HG02759 (cell line): ENCODE measurements at regions not wholly inside any gene's neighbourhood (a gene's known extent, or its start where the extent isn't known, plus 50 kb on each side); places are given as distances from the start of the nearest gene placed in this dataset.
A peak's percentile ranks its signal among the peaks of the same experiment; 100 is the strongest.

ENCODE experiments used
- ATAC-seq: cut with Tn5 transposase; IDR thresholded peaks from one replicate; pipeline ENCODE4 v1.9.1; 2021; ENCODE audit warnings: mild to moderate bottlenecking, moderate library complexity; ENCODE audit not compliant: unreplicated experiment

DNA sequence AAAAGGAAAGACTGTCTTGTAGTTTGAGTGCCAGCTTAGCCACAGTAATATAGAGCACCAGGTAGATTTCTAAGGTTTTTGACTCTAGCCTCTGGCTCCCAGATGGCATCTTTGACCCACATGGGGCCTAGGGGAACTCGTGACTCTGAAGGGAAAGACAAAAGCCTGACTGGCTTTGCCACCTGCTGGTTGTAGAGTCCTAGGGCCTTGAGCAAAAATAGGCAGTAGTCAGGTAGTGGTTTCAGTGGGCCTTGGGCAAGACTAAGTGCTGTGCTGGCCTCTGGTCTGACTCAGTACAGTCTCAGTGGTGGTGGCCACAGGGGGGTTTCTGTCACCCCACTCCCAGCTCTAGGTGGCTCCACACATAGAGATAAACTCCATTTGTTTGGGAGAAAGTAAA is 349.4 kb downstream of the FAM181B start:
- no peak for ATAC-seq

DNA sequence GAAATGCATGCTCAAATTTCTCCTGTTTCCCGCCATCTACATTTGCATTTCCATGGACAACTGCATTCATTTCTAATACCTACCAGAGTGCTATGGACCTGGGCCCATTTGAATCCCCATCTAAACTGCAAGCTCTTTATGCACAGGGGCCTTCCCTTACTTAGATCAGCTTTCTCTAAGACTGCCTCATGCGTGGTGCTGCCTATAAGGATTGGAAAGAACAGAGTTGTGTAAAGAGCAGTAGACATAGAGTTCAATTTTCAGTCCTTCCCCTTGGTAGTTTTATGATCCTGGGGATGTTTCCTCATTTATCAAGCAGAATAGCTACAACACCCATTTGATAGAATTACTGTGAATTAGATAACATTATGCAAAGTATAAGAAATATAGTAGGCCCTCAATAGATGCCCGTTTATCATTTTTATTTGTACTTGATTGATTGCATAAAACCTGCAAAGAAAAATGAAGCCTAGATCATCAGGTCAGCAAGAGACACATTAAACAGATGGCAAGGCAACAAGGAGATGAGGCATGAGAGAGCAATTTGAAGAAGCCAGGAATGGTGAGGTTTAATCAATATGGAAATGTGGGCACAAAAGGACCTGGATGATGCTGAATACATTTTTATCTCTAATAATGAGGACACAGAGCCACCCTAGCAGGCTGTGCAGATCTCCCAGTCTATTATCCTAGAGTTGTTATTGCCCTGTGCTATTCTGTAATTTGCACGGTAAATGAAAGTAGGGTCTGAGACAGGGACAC is 359.7 kb downstream of the FAM181B start:
- no peak for ATAC-seq

DNA sequence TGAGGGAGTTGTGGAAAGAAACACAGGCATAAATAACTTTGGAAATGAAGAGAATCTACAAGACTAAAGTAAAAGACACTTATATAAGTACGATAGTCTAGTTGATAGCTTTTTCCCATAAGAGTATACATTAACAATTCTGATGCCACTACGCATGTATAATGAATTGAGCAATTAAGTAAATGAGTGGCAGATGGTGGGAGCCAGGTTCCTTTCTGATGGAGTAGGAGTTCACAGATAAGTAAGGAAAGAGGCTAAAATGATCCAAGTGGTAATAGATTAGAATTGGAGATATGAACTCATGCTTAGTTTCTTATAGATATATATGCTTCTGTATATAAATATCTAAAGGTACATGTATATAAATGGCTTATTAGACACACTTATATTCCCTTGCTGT is 368.3 kb downstream of the FAM181B start:
- no peak for ATAC-seq

DNA sequence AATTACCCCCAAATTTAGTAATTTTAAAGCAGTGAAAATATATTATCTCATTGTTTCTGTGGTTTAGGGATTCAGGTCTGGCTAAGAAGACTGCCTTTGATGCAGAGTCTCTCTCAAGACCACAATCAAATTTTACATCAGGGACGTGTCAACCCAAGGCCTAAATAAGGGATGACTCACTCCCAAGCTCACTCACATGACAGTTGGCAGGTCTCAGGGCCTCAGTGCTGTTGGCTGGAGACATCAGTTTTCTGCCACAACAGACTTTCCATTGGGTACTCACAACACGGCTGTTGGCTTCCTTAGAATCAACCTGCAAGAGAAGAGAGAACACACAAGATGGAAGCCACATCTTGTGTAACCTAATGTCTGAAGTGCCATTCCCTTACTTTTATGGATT is 377.3 kb downstream of the FAM181B start:
- no peak for ATAC-seq

DNA sequence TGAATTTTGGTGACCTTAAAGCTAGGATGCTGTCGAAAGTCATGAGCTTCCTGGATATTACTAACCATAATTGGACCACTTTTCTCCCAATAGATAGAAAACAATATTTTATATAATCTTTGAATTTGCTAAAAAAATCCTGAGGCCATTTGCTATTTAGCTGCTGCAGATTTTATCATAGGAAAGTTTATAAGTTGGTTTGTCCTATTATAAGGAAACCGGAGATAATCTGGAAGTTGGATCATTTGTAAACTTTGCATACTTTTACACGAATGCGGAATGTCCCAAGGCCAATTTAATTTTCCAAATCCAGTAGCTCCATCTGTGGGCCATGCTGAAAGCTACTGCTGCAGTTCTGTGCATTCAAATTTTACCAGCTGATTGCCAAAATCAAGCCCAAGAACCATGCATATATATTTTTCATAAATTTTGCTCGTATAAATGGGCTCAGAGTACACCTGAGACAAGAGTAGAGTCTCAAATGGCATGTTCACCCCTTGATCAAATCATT is 378.3 kb downstream of the FAM181B start:
- no peak for ATAC-seq

DNA sequence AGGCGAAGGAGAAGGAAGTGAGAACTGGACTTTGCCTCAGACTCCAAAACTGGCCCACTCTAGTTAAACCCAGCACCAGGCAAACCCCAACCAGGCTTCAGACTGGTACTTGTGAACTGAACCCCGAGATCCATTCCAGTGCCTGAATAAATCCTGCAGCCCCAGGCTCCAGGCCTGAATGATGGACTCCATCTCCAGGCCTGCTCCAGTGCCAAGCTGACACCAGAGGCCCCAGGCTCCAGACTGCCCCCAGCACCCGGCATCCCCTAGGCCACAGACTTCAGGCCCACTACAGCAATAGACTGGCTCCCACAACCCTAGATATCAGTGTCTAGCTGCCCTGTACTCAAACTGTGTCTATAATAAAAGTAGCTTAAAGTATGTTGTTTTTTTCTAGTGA is 406.8 kb downstream of the FAM181B start:
- no peak for ATAC-seq

DNA sequence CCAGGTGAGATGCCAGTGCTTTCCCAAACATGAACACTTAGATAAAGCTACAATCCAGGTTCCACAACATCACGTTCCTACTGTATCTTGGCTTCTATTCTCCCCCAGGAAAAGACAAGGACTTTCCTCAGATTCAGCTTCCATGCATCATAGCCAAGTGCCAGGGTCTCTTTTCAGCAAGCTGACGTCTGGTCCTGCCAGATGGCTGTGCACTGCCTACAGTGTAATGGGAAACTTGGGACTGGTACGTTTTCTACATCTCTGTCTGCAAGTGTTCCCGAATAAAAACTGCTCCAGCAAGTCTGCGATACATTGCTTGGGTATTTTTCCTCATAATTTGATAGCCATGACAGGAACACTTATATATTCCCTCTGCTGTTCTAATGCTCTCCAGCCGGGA is 412.5 kb downstream of the FAM181B start:
- no peak for ATAC-seq

DNA sequence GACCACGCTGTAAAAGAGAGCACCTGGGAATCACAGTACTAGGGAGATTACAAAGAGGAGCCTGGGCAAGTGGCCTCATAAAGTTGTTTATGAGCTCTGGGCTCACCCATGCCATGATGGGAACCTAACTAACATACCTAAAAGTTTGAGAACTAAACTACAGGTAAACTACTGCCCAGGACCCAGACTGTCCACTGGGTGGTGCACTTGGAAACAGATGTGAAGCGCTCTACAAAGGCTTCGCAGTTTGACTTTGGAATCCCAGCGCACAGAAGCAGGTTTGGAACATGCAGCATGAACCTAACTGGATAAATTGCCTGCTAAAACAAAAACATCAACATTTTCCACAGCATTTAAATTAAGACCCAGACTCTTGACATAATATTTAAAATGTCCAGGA is 418.6 kb downstream of the FAM181B start:
- peak; percentile 59 for ATAC-seq

DNA sequence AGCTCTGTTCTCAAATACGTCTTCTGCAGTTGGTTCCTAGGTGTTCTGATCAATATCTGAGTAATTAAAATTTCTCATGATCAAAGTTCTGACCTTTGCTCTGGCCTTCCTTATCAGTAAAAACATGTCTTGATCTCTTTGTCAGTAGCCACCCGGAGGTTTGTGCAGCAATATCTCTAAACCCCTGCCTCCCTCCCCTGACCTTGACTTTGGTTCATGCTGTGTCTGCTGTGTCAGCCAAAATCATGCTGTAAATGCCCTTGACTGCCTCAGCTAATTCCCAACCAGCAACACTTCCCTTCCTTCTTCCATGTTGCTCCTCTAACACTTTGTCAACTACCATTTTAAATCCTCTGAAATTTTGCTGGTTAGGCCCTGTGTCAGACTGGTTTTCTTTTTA is 424.7 kb downstream of the FAM181B start:
- no peak for ATAC-seq

DNA sequence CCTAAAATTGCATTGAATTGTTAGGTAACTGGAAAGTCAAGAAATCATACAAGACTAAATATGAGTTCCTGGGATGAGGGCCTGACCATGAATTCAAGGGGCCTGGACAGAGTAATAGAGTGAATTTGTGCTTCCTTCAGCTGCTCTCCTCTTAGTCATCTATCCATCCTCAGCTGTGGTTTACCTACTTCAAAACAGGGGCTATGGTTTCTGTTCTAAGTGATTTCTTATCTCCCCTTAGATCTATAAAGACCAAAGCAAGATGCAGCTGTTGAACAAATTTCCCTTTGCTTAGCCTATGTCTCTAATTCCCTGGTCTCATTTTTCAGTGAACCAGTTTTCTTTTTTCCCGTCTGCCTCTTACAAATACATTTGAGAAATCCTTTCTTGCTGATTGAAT is 428.5 kb downstream of the FAM181B start:
- no peak for ATAC-seq

DNA sequence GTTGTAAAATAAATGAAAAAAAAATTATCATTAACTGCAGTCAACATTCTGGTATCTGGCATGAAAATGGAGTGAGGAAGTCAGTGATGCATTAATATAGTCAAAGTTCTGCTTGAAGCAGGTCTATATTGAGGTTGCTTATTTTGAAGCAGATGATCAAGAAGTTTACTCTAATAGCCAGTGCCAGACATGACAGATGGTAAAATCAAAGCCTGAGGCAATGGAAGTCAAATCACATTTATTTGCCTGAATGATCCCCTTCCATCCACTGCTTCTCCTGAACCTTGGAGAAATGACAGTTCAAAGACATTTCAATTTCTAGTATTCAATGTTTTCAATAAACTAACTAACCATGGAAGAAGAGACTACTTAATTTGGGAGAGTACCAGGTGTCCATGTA is 430.0 kb downstream of the FAM181B start:
- no peak for ATAC-seq

DNA sequence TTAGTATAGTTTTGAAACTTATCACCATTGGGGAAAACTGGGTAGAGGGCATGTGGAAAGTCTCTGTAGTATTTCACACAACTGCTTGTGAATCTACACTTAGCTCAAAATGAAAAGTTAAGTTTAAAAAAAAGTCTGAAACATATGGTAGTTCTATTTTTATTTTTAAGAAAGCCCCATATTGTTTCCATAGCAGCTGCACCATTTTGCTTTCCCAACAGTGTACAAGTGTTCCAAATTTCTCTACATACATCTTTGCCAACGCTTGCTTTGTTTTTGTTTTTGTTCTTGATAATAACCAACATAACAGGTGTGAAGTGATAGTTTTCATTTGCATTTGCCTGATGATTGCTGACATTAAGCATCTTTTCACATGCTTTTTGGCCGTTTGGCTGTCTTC is 445.2 kb downstream of the FAM181B start:
- ATAC-seq = no peak

DNA sequence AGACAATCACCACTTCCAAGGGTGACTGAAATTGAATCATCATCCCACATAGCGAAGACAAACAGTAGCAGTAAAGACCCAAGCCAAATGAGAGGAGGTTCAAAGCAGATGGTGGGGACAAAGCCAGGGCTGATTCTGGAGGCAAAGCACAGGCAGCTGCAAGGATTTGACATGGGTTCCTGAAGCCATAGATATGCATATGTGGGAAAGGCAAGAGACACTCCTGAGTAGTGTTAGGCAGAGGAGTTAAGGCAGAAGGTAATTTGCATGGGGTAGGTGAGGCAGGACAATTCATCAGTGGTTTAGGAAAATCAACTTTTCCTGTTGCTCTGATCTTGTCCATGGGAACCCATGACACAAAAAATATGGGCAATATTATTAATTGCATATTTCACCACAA is 462.8 kb downstream of the FAM181B start:
- no peak for ATAC-seq

DNA sequence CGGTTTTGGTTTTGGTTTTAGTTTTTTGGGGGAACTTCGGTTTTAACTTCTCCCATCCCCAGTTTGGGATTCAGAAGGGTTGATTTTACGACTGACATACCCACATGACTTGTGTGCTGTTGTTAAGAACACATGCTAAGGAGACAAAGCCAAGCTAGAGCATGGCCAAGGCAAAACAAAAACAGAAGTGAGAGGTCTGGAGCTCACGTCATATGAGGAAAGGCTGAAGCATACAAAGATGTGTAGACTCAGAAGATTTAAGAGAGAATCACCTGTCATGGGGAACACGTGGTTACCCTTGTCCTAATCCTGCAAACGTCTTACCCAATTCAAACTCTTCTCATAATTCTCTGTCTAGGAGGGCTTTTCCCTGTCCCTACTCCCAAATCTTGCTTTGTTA is 465.0 kb downstream of the FAM181B start:
- no peak for ATAC-seq

DNA sequence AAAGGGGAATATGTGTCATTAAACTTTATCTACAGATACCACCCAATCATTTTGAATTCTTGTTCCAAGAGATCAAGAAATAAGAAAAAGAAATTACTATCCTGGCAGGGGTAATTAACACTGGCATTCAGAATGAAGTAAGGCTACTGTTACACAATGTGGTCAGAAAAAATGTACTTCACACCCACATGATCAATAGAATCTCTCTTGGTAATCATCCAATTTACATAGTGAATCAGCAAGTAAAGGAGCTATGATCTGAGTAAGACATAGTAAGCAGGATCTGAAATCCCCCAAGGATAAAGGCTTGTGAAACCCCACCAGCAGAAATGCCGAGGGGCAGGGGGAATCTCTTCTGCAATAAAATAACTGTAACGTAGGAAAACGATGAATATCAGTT is 466.5 kb downstream of the FAM181B start:
- ATAC-seq = no peak

DNA sequence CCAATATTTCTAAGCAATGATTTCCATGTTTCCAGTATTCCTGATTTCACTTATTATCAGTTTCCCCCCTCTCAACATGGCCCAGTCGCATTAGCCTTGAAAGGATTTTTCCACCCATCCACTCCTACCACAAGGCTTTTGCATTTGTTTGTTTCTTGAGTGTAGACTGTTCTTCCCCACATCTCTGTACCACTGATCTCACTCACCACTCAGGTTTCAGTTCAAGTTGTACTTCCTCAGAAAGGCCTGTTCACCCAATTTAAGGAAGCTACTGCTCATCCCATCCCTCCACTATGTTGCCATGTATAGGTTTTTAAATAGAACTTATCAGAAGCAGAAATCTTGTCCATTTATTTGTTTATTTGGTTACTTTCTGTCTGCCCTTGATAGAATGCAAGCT is 472.3 kb downstream of the FAM181B start:
- ATAC-seq = no peak

DNA sequence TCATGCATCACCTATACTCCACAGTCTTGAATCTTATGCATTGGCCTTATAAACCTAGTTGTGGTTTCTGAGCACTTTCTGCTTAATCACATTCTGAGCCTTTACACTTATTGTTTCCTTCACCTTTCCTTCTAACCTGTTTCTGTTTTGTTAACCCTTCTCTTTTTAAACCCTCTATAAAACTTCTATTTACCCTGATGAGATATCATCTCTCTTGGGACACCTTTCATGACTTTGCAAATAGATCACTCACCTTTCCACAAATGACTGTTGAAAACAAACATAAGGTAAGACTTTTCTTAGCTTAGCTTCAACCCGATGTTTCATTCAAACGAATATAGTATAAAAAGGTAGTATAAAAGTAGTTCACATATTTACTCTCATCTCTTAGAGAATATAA is 483.6 kb downstream of the FAM181B start:
- no peak for ATAC-seq

DNA sequence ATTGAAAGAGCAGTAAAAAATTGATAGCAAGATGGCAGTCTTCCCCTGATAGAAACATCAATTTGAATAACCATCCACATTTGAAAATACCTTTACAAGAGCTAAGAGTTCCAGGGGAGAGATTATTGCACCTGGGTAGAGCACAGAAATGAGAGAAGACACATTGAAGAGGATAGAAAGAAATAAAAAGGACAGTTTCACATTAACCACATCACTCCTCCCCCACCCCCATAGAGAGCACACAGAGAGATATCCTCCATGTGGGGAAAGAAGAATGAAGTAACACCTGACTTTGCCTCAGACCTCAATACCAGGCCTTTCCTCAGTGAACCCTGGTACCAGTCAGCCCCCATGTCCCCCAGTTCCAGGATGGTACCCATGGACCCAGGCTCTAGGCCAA is 486.7 kb downstream of the FAM181B start:
- ATAC-seq = no peak

DNA sequence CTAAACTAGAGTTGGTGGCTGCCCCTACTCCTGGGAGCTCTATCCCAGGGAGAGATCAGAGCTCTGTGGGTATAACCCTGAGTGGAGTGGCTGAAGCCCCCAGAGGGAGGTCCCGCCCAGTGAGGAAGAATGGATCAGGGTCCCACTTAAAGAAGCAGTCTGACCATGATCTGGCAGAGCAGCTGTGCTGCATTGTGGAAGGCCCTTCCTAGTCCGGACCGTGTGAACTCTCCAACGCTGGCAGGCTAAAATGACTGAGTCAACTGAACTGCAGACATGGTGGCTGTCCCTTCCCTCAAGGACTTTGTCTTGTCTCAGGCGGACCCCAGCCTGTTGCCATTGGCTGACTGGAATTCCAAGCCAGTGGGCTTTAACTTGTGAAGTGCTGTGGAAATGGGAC is 494.2 kb downstream of the FAM181B start:
- no peak for ATAC-seq

DNA sequence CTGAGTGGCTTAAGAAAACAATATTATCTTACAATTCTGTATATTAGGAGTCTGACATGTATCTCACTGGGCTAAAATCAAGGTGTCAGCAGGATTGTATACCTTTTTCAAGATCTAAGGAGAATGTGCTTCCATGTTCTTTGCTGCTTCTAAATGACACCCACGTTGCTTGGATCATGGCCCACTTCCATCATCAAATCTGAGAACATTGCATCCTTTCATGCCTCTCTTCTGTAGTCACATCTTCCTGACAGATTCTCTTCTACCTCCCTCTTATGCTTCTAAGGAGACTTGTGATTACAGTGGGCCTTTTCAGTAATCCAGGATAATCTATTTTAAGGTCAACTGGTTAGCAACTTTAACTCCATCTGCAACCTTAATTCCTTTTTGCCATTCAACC is 499.4 kb downstream of the FAM181B start:
- ATAC-seq = no peak

DNA sequence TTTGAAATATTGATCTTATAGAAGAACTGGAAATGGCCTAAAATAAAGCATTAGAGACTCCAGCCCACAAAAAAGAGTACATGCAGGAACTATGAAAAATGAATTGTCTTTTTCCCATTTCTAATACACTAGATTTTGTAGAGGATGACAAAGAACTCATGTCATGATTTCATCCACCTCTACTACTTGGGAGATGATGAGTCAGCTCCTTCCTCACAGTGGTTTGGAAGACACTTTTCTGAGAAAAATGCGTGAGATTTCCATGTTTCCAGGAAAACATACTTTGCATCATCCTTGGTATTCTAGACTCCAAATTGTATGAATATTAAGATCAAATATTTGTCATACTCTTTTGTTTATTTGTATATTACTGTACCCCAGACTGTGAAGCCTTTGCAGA is 500.5 kb downstream of the FAM181B start:
- ATAC-seq = no peak

DNA sequence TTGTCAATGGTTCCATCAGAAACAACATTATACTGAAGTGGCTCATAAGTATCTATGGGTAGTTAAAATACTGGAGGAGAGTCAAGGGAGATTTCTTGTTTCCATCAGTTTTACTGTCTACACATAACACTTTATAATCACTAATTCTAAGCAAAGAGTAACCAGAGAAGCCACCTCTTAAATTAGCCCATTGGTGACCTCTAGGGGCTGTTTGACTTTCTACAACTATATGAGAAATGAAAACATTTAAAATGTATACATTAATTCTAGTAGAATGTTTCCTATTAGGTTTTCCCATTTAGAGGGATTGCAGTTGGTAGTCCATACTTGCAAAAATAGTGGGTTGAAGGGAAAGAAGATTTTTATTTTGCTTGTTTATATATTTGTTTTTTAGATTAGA is 504.3 kb downstream of the FAM181B start:
- ATAC-seq = no peak

DNA sequence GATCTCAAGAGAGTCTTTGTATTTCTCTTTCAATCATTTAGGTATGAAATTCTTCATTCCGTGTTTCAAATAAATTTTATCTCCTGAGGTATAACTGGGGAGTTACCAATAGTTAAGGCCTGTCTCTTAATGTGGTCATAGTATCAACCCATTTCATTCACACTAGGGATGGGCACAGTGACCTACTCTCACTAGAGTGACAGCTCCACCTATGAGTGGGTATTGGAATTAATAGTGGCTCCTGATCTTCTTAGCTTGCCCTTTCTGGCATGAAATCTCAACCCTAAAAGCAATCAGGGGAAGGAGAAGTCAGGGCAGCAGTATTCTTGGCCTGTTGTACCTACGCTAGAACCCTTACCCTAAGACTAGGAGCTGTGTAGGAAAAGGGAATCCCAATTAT is 507.7 kb downstream of the FAM181B start:
- ATAC-seq = no peak
